ENCODE measurements at regions not wholly inside any gene's neighbourhood (a gene's known extent, or its start where the extent isn't known, plus 50 kb on each side); places are given as distances from the start of the nearest gene placed in this dataset.

DNA sequence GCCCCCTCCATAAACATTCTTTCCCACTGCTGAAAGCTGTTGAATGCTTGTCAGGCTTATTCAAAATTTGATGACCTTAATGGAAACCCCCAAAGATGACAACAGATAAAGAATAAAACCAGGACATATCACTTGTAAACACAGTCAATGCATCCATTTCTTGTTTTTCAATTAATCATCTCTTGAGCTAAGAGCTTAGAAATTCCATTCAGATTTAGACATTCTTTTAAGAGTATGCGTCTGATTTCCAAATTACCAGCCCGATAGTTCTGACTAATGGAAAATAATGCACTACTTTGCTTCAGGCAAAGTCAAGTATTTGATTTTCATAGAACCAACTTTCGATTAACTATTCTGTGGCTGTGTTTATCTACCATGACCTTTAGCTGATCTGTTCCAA, 100.6 kb upstream of the RUNX1 start:
- intact Hi-C loops (cut with micrococcal nuclease) = no loop called here
- POLR2A ChIA-PET = no interaction called here
- Mint-ChIP-seq H3K4me1 (ENCODE audit: low read depth) (peaks cover 43% of the 10 kb centered on the region), H3K27ac (peak overlapping the region; percentile 81), H3K9me3 (peaks cover 5% of the 10 kb centered on the region), H3K27me3 (no peaks in the 10 kb centered on the region), H3K4me3 (no peak overlapping the region), H3K36me3 (ENCODE audit: low read depth) (peaks cover 5% of the 10 kb centered on the region)
- ATAC-seq (no peak), DNase-seq (no peak)
- CTCF ChIA-PET = interaction anchor here (1.0 to 2.2 kb wide), 2 partner anchors 9 to 11 kb away, joined by 4 to 8 read pairs; no protein-coding TSS in a partner anchor
- TF ChIP-seq, protein P1, sequence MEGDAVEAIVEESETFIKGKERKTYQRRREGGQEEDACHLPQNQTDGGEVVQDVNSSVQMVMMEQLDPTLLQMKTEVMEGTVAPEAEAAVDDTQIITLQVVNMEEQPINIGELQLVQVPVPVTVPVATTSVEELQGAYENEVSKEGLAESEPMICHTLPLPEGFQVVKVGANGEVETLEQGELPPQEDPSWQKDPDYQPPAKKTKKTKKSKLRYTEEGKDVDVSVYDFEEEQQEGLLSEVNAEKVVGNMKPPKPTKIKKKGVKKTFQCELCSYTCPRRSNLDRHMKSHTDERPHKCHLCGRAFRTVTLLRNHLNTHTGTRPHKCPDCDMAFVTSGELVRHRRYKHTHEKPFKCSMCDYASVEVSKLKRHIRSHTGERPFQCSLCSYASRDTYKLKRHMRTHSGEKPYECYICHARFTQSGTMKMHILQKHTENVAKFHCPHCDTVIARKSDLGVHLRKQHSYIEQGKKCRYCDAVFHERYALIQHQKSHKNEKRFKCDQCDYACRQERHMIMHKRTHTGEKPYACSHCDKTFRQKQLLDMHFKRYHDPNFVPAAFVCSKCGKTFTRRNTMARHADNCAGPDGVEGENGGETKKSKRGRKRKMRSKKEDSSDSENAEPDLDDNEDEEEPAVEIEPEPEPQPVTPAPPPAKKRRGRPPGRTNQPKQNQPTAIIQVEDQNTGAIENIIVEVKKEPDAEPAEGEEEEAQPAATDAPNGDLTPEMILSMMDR (IDR thresholded peaks at IDR 0.05) = no peak

DNA sequence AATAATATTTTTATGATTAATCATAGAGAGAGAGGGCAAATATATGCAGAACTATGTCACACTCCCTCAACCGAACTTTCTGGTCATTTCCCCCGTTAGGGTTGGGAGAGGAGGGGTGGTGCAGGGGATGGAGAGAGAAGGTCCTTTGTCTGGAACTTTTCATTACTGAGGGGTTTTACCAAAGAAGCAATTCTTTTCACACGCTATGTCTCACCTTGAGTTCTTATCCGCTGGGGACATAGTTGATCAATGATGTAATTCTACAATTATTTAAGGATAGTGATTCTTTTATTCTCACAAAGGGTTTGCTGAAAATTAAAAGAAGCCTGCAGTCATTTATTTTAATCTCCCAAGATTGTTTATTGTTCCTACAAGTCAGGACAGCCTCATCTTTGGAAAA, 98.3 kb upstream of the RUNX1 start:
- no peak for ATAC-seq

DNA sequence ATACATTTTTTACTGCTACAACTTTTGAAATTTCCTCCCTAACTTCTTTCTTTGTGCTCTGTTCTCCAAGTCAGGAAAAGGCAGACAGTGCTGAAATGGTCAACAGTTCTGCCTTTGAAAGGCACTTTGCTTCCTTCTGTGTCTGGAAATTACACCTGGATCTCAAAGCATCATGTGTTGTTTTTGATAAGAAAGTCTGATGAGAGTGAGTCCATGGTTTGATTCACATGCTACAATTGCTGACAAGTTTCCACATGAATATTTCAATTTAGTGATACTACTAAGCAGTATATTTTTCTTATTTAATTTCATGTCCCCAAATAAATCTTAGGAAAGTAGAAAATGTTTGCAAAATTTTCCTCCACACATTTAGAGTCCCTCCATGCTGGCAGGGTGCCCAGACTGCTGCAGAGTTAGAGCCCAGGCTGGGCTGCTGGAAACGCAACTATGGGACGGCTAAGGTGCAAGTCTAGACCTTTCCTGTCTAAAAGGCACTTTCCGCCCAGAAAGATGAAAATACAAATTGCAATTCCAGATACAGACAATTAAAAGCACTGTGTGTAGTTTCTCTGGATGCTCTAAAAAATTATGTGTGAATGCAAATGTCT, 96.6 kb upstream of the RUNX1 start:
- ChIA-PET POLR2A (no interaction called here), CTCF (no interaction called here)
- ATAC-seq (no peak), DNase-seq (no peak)
- H3K9me3 Mint-ChIP-seq = peaks cover 6% of the 10 kb centered on the region
- no peak overlapping the region for H3K4me3 Mint-ChIP-seq
- no peak overlapping the region for H3K27ac Mint-ChIP-seq
- H3K27me3 Mint-ChIP-seq = no peaks in the 10 kb centered on the region
- peaks cover 39% of the 10 kb centered on the region for H3K4me1 Mint-ChIP-seq (ENCODE audit: low read depth)
- intact Hi-C loops (cut with micrococcal nuclease) = no loop called here
- H3K36me3 Mint-ChIP-seq (ENCODE audit: low read depth) = peaks cover 5% of the 10 kb centered on the region
- TF ChIP-seq, protein P1 (IDR thresholded peaks at IDR 0.05) = no peak

More for the DNA sequence above, 98.3 kb upstream of the RUNX1 start:
- TF ChIP-seq, protein P1 (IDR thresholded peaks at IDR 0.05) = no peak
- intact Hi-C loops (cut with micrococcal nuclease) = no loop called here
- H3K4me3 Mint-ChIP-seq = no peak overlapping the region
- POLR2A ChIA-PET = no interaction called here
- peaks cover 5% of the 10 kb centered on the region for H3K36me3 Mint-ChIP-seq (ENCODE audit: low read depth)
- H3K27ac Mint-ChIP-seq = no peak overlapping the region
- peaks cover 43% of the 10 kb centered on the region for H3K4me1 Mint-ChIP-seq (ENCODE audit: low read depth)
- no peaks in the 10 kb centered on the region for H3K27me3 Mint-ChIP-seq
- DNase-seq = no peak
- CTCF ChIA-PET = interaction anchor here (1.3 to 2.2 kb wide), 2 partner anchors 8 to 10 kb away, joined by 3 to 8 read pairs; no protein-coding TSS in a partner anchor
- peaks cover 5% of the 10 kb centered on the region for H3K9me3 Mint-ChIP-seq

DNA sequence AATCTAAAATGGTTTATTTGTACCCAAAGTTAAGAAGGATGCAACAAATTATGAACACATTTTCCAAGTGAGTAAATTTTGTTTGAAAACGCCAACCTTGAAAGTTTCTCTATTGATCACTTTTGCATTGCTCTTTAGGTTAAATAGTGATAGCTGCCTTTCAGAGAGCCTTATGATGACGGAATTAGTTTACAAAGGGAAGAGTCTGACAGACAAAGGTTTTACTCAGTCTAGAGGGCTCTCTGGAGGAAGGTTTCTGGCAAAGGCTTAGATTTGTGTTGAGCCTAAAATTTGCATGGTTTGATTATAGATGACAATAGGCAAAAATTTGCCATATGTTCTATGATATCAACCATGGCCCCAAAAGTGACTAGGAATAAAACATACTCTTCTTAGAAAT, 95.9 kb upstream of the RUNX1 start:
- no peaks in the 10 kb centered on the region for H3K36me3 Mint-ChIP-seq (ENCODE audit: low read depth)
- H3K9me3 Mint-ChIP-seq = peaks cover 1% of the 10 kb centered on the region
- ChIA-PET CTCF (no interaction called here), POLR2A (no interaction called here)
- TF ChIP-seq, protein P1 (IDR thresholded peaks at IDR 0.05) = no peak
- DNase-seq (no peak), ATAC-seq (no peak)
- peaks cover 38% of the 10 kb centered on the region for H3K4me1 Mint-ChIP-seq (ENCODE audit: low read depth)
- no peaks in the 10 kb centered on the region for H3K27me3 Mint-ChIP-seq
- H3K27ac Mint-ChIP-seq = no peak overlapping the region
- intact Hi-C loops (cut with micrococcal nuclease) = no loop called here
- H3K4me3 Mint-ChIP-seq = no peak overlapping the region

GRCh38 chr21:35142036-35142815, 93.1 kb upstream of the RUNX1 start:
- TF ChIP-seq, protein P1 (IDR thresholded peaks at IDR 0.05) = no peak
- Mint-ChIP-seq H3K27ac (no peak overlapping the region), H3K27me3 (no peaks in the 10 kb centered on the region), H3K9me3 (peaks cover 1% of the 10 kb centered on the region), H3K36me3 (ENCODE audit: low read depth) (no peaks in the 10 kb centered on the region), H3K4me3 (no peak overlapping the region), H3K4me1 (ENCODE audit: low read depth) (peaks cover 34% of the 10 kb centered on the region)
- ATAC-seq (no peak), DNase-seq (no peak)
- ChIA-PET POLR2A (no interaction called here), CTCF (no interaction called here)
- intact Hi-C loops (cut with micrococcal nuclease) = no loop called here

Data from activated CD8-positive, alpha-beta T cell treated with anti-CD3 and anti-CD28 coated beads for 36 hours (primary cell).